HepG2 (cell line): ENCODE measurements at regions not wholly inside any gene's neighbourhood (a gene's known extent, or its start where the extent isn't known, plus 50 kb on each side); places are given as distances from the start of the nearest gene placed in this dataset.

Source experiments
- EP300 ChIP-seq, 3 experiments: sonication (generic) in 1 of 3; formaldehyde crosslinking in 1 of 3; IDR thresholded peaks; 2 replicates each; pipeline versions ENCODE4 v1.5.1 to v1.6.1; 2011 to 2020; ENCODE audit warnings: low read depth in 2 of 3, low read length in 2 of 3, borderline replicate concordance in 1 of 3, improper control_type of control experiment in 1 of 3, mild to moderate bottlenecking in 1 of 3, missing genetic modification reagents in 1 of 3, moderate library complexity in 1 of 3
- KIAA2018 ChIP-seq: sonication (generic); formaldehyde crosslinking; IDR thresholded peaks from 2 replicates; pipeline ENCODE4 v1.5.0; 2020; ENCODE audit warnings: mild to moderate bottlenecking, missing genetic modification reagents, borderline replicate concordance
- ZNF512B ChIP-seq: sonication (generic); formaldehyde crosslinking; IDR thresholded peaks from 2 replicates; pipeline ENCODE4 v1.5.1; 2020; ENCODE audit warnings: missing genetic modification reagents, mild to moderate bottlenecking, borderline replicate concordance
- ZNF546 ChIP-seq: sonication (generic); formaldehyde crosslinking; conservative IDR thresholded peaks from 2 replicates; pipeline ENCODE4 v1.8.1; 2023; ENCODE audit warnings: mild to moderate bottlenecking, missing genetic modification reagents
- ZNF788 ChIP-seq: sonication (generic); formaldehyde crosslinking; IDR thresholded peaks from 2 replicates; pipeline ENCODE4 v1.5.0; 2020; ENCODE audit warnings: mild to moderate bottlenecking, missing genetic modification reagents, borderline replicate concordance

GRCh38 chr4:114383721-114384120, 214.9 kb upstream of the UGT8 start (continued):
- TF ChIP-seq KIAA2018 (no peak), ZNF546 (CRISPR knock-in tag) (no peak), ZNF512B (CRISPR knock-in tag) (no peak), EP300 (IDR thresholded peaks at IDR 0.05; ENCODE audit: low read depth in 2 of 2, low read length in 2 of 2) (no peak), EP300 (CRISPR knock-in tag; IDR thresholded peaks at IDR 0.05; ENCODE audit: borderline replicate concordance) (no peak), ZNF788 (CRISPR knock-in tag) (no peak)
